IPS-18c (cell line): ENCODE measurements at regions not wholly inside any gene's neighbourhood (a gene's known extent, or its start where the extent isn't known, plus 50 kb on each side); places are given as distances from the start of the nearest gene placed in this dataset.
"Not testable (repeated sequence)": the region's sequence is repeated elsewhere in the genome, so short reads cannot be mapped to it uniquely, and the experiment has no call there.

Source experiments
- H3K4me3 ChIP-seq: 2 replicates; pipeline ENCODE4 v1.7.0; 2013; ENCODE audit warnings: low read depth, mild to moderate bottlenecking, low read length, moderate library complexity; ENCODE audit not compliant: insufficient read depth
- H3K9me3 ChIP-seq: one replicate; pipeline ENCODE4 v1.6.1; 2013; ENCODE audit warnings: mild to moderate bottlenecking, low read length, moderate library complexity; ENCODE audit not compliant: control insufficient read depth, insufficient read depth

DNA sequence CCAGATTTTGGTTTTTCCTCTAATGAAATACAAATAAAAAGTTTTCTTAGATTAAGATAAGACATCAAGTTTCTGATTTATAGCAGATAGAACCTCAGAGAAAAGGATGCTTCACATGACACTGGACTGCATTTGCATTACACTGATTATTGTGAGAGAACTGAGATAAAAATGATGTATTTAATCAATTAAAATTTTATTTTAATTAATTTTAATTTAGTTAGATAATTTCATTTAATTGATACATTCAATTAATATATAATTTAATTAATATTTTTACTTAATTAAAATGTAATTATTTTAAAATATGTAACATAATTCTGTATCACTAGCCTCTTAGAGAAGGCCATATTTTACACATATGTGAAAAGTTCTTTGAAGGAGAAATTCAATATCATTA is 759.4 kb downstream of the TTLL7 start:
- H3K9me3 ChIP-seq, H3K4me3 ChIP-seq: not testable (repeated sequence)

DNA sequence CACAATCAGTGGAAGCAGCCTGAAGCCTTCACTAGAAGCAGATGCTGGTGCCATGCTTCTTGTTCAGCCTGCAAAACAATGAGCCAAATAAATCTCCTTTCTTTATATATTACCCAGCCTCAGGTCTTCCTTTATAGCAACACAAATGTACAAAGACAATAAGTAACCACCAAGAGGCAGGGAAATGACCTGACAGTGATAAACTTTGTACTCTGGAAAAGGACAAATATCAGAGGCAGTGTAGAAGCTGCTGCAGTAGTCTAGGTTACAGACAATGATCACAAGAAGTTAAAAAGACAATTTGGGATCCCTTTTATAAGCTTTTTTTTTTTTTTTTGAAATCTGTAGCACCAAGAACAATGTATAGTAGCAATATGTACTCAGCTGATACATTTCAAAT is 760.3 kb downstream of the TTLL7 start:
- H3K4me3 ChIP-seq, H3K9me3 ChIP-seq: not testable (repeated sequence)

DNA sequence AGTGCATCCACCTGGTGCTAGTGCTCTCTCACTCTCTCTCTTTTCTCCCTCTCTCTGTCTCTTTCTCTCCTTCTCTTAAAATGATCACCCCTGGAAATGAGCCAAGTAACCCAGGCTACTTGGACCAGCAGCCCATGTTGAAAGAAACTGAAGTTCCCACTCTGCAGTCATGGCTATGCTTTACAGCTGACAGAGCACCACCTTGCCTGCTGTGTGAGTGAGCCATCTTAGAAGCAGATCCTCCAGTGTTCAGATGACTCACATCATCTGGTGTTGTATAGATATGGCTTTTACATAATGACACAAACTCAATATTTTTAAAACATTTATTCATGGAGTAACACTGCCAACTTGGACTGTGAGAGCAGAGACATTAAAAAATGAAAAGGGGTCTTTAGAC is 779.1 kb downstream of the TTLL7 start:
- H3K9me3 ChIP-seq, result not testable (repeated sequence)

DNA sequence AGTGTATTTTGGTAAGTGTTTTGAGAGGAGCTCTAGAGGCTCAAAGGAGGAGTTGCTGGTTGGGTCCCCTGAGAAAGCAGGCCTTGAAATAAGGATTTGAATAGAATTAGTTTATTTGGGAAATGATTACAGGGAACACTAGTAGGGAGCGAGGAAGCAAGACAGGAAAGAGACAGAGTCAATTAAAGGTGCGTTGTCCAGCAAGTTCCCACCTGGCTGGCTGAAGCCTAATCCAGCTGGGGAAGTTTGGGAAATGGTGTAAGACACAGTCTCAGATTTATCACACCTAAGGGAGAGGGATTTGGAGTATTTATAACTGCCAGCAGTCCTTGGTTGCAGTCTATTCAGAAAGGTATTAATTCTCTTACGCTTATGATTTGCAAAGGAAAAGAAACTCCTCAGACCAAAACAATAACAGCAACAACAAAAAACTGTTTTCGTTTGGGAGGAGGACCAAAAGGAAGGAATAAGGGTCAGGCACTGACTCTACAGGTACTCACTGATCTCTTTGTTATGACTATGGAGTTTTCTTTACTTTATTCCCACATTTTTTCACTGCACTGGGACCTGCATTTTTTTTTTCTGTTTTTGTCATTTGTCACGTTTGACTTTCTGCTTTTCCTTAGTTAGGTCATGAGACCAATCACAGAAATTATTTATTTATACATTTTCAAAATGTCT is 780.8 kb downstream of the TTLL7 start:
- H3K9me3 ChIP-seq, H3K4me3 ChIP-seq: not testable (repeated sequence)

More for the DNA sequence above, 779.1 kb downstream of the TTLL7 start:
- H3K4me3 ChIP-seq, result not testable (repeated sequence)

DNA sequence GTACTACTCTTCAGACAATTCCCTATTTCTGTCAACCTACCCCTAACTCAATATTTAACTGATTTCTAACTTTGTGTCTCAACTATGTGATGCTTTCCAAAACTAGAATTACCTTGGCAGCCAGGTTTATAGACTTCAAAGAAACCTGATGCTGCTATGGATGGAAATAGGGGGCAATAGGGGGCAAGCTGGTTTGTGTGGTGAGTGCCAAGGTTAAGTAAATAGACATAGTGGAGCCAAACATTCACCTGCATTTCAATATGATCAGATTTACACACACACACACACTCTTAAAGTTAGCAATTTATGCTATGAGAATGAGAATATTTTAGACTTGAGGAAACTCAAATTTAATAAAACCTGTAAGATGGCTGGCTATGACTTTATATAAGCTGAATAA is 784.6 kb downstream of the TTLL7 start:
- H3K9me3 ChIP-seq, H3K4me3 ChIP-seq: not testable (repeated sequence)

DNA sequence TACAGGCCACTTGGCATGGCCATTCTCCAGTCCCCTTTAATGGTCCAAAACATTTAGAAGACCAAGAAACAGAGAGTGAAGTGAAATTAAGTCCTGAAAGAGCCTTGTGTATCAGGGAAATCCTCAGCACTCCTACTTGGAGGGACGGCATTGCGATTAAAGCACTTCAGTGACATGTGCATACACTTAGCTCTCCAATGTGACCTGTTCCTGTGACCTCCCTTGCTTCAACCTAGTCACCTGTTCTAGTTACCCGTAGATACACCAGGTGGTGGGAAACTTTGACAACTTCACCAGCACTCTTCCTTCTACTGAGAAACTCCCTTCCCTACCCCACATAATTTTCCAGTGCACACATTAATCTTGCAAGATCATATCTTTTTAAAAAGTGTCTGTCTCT is 785.3 kb downstream of the TTLL7 start:
- not testable (repeated sequence) for H3K9me3 ChIP-seq, H3K4me3 ChIP-seq

DNA sequence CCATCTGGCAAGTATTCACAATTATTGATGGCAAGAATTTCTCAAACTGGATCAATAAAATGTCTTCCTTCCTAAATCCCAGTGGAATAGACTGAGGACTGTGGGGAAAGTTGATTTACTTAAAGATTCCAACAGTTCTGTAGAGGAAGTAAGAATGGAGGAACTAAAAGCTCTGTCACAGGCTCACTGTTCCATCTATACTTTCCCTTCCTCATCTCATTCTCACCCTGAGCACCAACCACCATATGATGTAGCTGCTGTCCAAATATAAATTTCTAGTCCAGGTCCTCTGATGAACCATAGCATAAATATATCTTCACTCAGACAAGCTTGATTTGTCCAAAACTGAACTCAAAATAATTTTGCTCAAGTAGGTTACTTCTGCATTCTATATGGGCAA is 786.9 kb downstream of the TTLL7 start:
- H3K9me3 ChIP-seq, H3K4me3 ChIP-seq: not testable (repeated sequence)

DNA sequence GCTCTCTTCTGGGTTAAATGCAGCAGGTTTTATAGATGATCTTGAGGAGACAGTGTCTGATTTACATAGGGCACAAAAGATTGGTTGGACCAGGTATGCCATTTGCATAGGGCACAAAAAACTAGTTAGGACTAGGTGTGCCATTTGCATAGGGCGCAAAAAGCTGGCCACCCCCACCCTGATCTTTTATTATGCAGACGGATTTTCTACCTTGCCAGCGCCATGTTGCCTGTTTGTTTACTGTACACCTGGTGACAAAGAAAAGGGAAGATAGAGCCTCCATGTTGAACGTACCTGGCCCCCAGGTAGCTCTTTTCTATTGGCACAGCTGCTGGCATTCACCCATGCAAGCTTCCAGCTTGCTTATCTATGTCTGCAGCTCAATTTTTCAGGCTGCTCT is 790.4 kb downstream of the TTLL7 start:
- H3K4me3 ChIP-seq, H3K9me3 ChIP-seq: not testable (repeated sequence)

DNA sequence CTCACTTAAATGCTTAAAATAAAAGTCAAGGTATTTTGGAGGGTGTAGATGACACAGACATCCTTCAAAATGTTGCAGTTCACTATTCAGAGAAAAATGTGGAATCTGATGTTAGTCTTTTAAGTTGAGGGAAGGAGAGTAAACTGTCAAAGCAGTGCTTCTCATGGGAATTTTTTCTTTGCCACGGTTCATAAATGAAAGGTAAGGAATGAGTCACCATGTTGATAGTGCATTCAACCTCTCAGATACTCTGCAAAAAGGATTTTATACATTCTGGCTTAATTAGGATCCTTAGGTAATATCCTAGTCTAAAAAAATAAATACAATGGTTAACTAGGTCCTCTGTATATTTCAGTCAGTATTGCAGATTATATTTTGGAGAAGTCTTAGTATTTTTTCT is 804.3 kb downstream of the TTLL7 start:
- H3K9me3 ChIP-seq, result not testable (repeated sequence)

DNA sequence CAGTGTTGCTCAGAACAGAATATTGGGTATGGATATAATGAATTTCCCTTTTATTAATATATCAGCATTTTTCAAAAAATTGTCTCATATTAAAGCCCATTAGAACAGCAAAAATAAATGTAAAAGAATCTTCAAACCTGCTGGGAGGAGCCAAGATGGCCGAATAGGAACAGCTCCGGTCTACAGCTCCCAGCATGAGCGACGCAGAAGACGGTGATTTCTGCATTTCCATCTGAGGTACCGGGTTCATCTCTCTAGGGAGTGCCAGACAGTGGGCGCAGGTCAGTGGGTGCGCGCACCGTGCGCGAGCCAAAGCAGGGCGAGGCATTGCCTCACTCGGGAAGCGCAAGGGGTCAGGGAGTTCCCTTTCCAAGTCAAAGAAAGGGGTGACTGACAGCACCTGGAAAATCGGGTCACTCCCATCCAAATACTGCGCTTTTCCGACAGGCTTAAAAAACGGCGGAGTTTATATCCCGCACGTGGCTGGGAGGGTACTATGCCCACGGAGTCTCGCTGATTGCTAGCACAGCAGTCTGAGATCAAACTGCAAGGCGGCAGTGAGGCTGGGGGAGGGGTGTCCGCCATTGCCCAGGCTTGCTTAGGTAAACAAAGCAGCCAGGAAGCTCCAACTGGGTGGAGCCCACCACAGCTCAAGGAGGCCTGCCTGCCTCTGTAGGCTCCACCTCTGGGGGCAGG is 816.8 kb downstream of the TTLL7 start:
- not testable (repeated sequence) for H3K9me3 ChIP-seq
- peak overlapping the region; percentile 34; the same call in 1 of the 2 replicates for H3K4me3 ChIP-seq

More for the DNA sequence above, 804.3 kb downstream of the TTLL7 start:
- H3K4me3 ChIP-seq, result not testable (repeated sequence)

DNA sequence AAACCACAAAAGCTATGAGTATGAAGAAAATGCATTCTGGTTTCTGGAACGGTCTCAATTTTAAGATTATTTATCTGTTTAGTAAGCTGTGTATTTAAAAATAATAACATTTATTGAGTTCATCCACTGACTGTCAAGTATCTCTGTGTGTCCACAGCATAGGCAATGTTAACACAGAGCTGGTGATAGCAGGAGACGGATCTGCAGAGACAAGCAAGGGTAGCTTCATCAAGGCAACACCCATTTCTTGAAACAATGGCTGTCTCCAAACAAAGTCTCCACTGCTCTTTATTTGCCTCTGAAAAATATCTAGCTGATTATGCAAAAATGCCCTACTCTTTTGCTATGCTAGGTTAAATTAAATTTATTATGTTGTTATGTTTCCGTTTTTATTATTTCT is 818.3 kb downstream of the TTLL7 start:
- H3K9me3 ChIP-seq, H3K4me3 ChIP-seq: not testable (repeated sequence)

DNA sequence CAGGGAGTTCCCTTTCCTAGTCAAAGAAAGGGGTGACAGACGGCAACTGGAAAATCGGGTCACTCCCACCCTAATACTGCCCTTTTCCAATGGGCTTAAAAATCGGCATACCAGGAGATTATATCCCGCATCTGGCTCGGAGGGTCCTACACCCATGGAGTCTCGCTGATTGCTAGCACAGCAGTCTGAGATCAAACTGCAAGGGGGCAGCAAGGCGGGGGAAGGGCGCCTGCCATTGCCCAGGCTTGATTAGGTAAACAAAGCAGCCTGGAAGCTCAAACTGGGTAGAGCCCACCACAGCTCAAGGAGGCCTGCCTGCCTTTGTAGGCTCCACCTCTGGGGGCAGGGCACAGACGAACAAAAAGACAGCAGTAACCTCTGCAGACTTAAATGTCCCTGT is 831.3 kb downstream of the TTLL7 start:
- H3K4me3 ChIP-seq, H3K9me3 ChIP-seq: not testable (repeated sequence)

DNA sequence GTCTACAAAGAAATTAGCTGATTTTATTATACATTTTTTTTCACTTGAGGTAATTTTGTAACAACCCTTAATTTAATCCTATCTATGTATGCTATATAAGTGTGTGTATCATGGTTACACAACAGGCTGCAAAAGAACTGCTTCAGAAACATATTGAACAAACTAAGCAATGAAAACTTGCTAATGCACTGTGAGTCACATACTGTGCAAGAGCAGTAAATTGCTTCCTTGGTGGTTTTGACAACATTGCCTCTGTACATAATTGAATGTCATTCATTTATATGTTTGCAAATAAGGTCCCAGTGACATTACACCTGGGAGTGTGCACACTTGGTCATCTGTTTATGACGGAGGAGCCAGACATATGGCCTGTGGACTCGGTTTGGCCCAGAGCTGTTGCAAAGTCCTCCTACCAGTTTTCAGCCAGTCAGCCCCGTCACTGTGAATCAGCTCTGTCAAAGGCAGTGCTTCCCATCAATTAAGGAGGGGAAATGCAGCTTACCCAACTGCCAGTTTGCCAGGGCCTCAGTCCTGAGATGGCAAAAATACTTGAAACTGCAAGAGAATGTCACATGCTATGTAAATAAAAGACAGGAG is 835.0 kb downstream of the TTLL7 start:
- not testable (repeated sequence) for H3K9me3 ChIP-seq, H3K4me3 ChIP-seq

DNA sequence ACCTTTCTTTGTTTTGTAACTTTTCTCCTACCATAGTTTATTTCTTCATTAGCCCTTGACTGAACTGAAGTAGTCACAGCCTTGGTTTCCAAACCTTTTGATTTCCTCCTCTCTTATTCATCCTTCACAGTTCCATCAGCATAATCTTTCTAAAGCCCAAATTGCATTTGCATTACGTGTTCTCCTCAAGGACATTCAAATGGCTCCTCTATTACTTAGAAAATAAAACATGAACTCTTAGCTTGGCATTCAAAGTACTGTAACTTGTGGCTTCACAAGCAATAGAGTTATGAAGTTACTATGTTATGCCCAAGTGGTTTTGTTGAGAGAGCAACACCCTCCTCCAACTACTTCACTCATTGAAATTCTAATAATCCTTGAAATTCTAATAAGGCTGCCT is 840.0 kb downstream of the TTLL7 start:
- not testable (repeated sequence) for H3K9me3 ChIP-seq, H3K4me3 ChIP-seq

DNA sequence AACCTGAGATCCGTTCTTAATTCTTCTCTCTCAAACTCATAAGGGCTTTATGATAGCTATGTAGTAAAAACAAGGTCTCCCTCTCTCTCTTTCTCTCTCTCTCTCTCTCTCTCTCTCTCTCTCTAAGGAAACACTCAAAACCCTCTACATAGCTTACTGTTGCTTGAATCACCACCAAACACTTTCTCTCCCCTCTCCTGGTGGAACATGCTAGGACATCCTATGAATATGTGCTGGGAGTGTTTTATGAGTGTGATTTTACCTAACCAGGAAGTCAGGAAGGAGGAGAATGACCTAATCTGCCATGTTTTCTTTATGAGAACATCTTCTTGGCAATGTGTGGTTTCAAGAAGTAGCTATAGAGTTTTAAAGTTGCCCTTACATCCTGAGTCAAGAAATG is 844.6 kb downstream of the TTLL7 start:
- not testable (repeated sequence) for H3K9me3 ChIP-seq, H3K4me3 ChIP-seq

DNA sequence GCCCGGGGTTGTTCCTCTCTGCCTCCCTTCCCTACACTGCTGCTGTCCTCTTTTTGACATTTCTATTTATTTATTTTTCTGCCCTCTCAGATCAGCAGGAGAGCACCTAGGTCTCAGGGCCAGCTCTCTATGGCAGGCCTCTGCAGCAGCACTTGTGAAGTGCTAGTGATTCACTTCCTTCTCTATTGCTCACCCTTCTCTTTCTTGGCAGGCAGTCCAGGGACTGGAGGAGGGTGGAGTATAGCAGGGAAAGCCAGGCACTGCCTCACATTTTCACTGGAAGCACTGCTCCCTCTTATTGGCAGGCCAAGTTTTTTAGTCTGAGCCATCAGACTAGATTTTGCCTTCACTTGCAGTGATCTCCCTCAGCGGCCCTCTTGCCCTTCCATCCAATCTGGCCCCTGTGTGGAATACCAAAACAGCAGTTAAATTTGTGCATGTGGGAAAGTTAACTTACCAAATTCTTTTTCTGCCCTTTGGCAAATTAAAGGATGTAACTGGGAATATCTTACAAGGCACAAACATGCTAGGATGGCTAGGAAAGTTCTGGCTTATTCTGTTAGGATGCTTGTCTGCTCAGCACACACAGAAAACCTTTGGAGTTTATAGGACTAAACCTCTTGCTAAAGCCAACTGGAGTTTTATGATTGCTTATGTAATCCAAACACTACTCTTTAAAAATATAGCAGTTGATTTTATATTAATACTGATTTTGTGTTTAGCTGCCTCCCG is 847.6 kb downstream of the TTLL7 start:
- not testable (repeated sequence) for H3K9me3 ChIP-seq, H3K4me3 ChIP-seq

DNA sequence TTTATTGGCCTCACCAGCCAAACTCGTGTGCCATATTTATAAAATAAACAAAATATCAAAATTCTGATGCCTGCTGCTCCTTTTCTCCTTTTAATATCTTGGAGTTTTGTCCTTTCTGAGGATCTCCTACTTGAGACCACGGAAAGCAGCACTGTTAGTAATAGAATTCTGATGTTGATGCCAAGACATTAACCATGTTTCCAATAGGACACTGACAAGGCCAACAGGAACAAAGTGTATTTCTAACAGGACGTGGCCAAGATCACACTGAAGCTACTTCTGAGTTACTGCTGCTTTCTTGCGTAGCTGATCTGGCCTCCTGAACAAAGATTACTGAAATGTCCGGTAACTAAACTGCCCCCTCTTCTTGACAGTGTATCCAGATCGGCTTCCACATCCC is 848.5 kb downstream of the TTLL7 start:
- H3K4me3 ChIP-seq, H3K9me3 ChIP-seq: not testable (repeated sequence)

DNA sequence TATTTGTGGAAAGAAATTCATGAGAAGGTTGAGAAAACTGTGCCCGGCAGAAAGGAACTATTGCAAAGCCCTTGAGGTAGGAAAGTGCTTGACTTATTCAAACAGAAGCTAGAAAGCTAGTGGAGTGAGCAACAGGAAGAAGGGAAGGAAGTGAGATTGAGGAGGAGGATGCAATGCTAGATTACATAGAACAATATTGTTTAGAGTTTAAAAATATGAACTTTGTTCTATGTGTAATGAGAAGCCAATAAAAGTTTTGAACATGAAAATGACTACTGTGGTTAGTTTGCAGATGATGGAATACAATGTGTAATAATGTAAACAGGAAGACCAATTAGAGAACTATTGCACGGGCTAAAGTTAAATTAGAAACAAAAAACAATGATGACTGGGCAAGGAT is 853.1 kb downstream of the TTLL7 start:
- not testable (repeated sequence) for H3K9me3 ChIP-seq

More for the DNA sequence above, 853.1 kb downstream of the TTLL7 start:
- H3K4me3 ChIP-seq, result not testable (repeated sequence)
